ENCODE measurements at regions not wholly inside any gene's neighbourhood (a gene's known extent, or its start where the extent isn't known, plus 50 kb on each side); places are given as distances from the start of the nearest gene placed in this dataset.

- TF ChIP-seq CTCF (IDR thresholded peaks at IDR 0.05; ENCODE audit: poor library complexity, severe bottlenecking), result no peak
- no peak for TF ChIP-seq SMC3 (conservative IDR thresholded peaks at IDR 0.05; ENCODE audit: poor library complexity)
- no peak for TF ChIP-seq REST (IDR thresholded peaks at IDR 0.05; ENCODE audit: borderline replicate concordance)
- TF ChIP-seq MXI1 (conservative IDR thresholded peaks at IDR 0.05; ENCODE audit: poor library complexity, severe bottlenecking), result no peak
- TF ChIP-seq TAF1 (IDR thresholded peaks at IDR 0.05; ENCODE audit: low read depth), result no peak
- no peak for TF ChIP-seq POLR2AphosphoS5 (IDR thresholded peaks at IDR 0.05)
- TF ChIP-seq EP300 (conservative IDR thresholded peaks at IDR 0.05; ENCODE audit: poor library complexity, severe bottlenecking), result no peak
- TF ChIP-seq EZH2 (IDR thresholded peaks at IDR 0.05; ENCODE audit: borderline replicate concordance, insufficient read depth, low read length, poor library complexity, severe bottlenecking), result no peak
- no peak for TF ChIP-seq RAD21 (conservative IDR thresholded peaks at IDR 0.05)
- H3F3A ChIP-seq (ENCODE audit: insufficient read depth, low read length, poor library complexity, severe bottlenecking), result no peaks in the 10 kb centered on the region
- no peaks in the 10 kb centered on the region for H3K36me3 ChIP-seq (ENCODE audit: insufficient read depth, low read length)
- H3K4me2 ChIP-seq (ENCODE audit: low read length), result no peak overlapping the region
- H3K9me3 ChIP-seq (ENCODE audit: low read length), result no peaks in the 10 kb centered on the region
- no peaks in the 10 kb centered on the region for H4K20me1 ChIP-seq (ENCODE audit: insufficient read depth)
- no peak overlapping the region for H3K27ac ChIP-seq (ENCODE audit: low read length)
- H3K27me3 ChIP-seq (ENCODE audit: insufficient read depth, low read depth, low read length), result peaks cover 9% of the 10 kb centered on the region
- H3K9me2 ChIP-seq (ENCODE audit: insufficient read depth, low read length), result no peaks in the 10 kb centered on the region
- no peak overlapping the region for H2AFZ ChIP-seq (ENCODE audit: low read depth, low read length)
- no peak overlapping the region for H3K9ac ChIP-seq (ENCODE audit: low read length)
- no peaks in the 10 kb centered on the region for H3K79me2 ChIP-seq (replicated peaks; ENCODE audit: insufficient read depth, low read length)
- peak overlapping the region; percentile 37 for H3K4me3 ChIP-seq (ENCODE audit: low read length)
These were observed 108.7 kb upstream of the CCND2 start for GRCh38 chr12:4164559-4165558.

GRCh38 chr12:4164188-4164558 is 109.4 kb upstream of the CCND2 start:
- Histone ChIP-seq H3K4me3 (ENCODE audit: low read length) (no peak overlapping the region), H3K27me3 (ENCODE audit: insufficient read depth, low read depth, low read length) (peaks cover 9% of the 10 kb centered on the region), H2AFZ (ENCODE audit: low read depth, low read length) (no peak overlapping the region), H4K20me1 (ENCODE audit: insufficient read depth) (no peaks in the 10 kb centered on the region), H3K4me2 (ENCODE audit: low read length) (no peak overlapping the region), H3K36me3 (ENCODE audit: insufficient read depth, low read length) (no peaks in the 10 kb centered on the region), H3K9me2 (ENCODE audit: insufficient read depth, low read length) (no peaks in the 10 kb centered on the region), H3K79me2 (replicated peaks; ENCODE audit: insufficient read depth, low read length) (no peaks in the 10 kb centered on the region), H3F3A (ENCODE audit: insufficient read depth, low read length, poor library complexity, severe bottlenecking) (no peaks in the 10 kb centered on the region), H3K9me3 (ENCODE audit: low read length) (no peaks in the 10 kb centered on the region), H3K9ac (ENCODE audit: low read length) (no peak overlapping the region), H3K27ac (ENCODE audit: low read length) (no peak overlapping the region)
- TF ChIP-seq POLR2AphosphoS5 (IDR thresholded peaks at IDR 0.05) (no peak), REST (IDR thresholded peaks at IDR 0.05; ENCODE audit: borderline replicate concordance) (no peak), EZH2 (IDR thresholded peaks at IDR 0.05; ENCODE audit: borderline replicate concordance, insufficient read depth, low read length, poor library complexity, severe bottlenecking) (no peak), SMC3 (conservative IDR thresholded peaks at IDR 0.05; ENCODE audit: poor library complexity) (no peak), EP300 (conservative IDR thresholded peaks at IDR 0.05; ENCODE audit: poor library complexity, severe bottlenecking) (no peak), CTCF (IDR thresholded peaks at IDR 0.05; ENCODE audit: poor library complexity, severe bottlenecking) (no peak), MXI1 (conservative IDR thresholded peaks at IDR 0.05; ENCODE audit: poor library complexity, severe bottlenecking) (no peak), TAF1 (IDR thresholded peaks at IDR 0.05; ENCODE audit: low read depth) (no peak), RAD21 (conservative IDR thresholded peaks at IDR 0.05) (no peak)
